ENCODE measurements at regions not wholly inside any gene's neighbourhood (a gene's known extent, or its start where the extent isn't known, plus 50 kb on each side); places are given as distances from the start of the nearest gene placed in this dataset.

GRCh38 chr13:67549331-67549730 is 319.2 kb upstream of the PCDH9 start:
- TF ChIP-seq TCF7L2 (IDR thresholded peaks at IDR 0.05; ENCODE audit: low read depth, low read length), result no peak
- TF ChIP-seq SIN3A (IDR thresholded peaks at IDR 0.05; ENCODE audit: borderline replicate concordance, insufficient read depth, low read depth, low read length), result no peak
- no peak for TF ChIP-seq CTCF (IDR thresholded peaks at IDR 0.05)
- no peak for TF ChIP-seq REST (IDR thresholded peaks at IDR 0.05; ENCODE audit: insufficient read depth in 1 of 2, low read depth in 2 of 2, low read length in 1 of 2)
- TF ChIP-seq POLR2AphosphoS5 (IDR thresholded peaks at IDR 0.05; ENCODE audit: low read depth, low read length), result no peak
- ChIA-PET CTCF (no interaction called here), POLR2A (no interaction called here)
- DNase-seq (ENCODE audit: low read depth, low spot score) (no peak), ATAC-seq (no peak)
- in situ Hi-C loops (cut with HindIII; ENCODE audit: low pct_unique_long_range_greater_than_20kb, low sequenced_read_pairs), result no loop called here
- Histone ChIP-seq H3K27me3 (ENCODE audit: control insufficient read depth, insufficient read depth, low read length) (no peaks in the 10 kb centered on the region), H3K4me1 (ENCODE audit: control insufficient read depth, insufficient read depth, low read length) (no peaks in the 10 kb centered on the region), H3K36me3 (ENCODE audit: control insufficient read depth, insufficient read depth, low read length) (no peaks in the 10 kb centered on the region), H3K4me3 (ENCODE audit: low read depth in 2 of 2, low read length in 2 of 2) (no peak overlapping the region), H3K9me3 (ENCODE audit: control insufficient read depth, insufficient read depth, low read depth, low read length) (no peaks in the 10 kb centered on the region; the same call in 1 of the 2 replicates), H3K27ac (ENCODE audit: low read length) (no peak overlapping the region)
- no TSS peak for BruUV-seq (replicated peaks)
- intact Hi-C loops (cut with micrococcal nuclease; ENCODE audit: unreplicated experiment), result no loop called here

GRCh38 chr13:67538906-67539305 is 308.8 kb upstream of the PCDH9 start:
- Histone ChIP-seq H3K9me3 (ENCODE audit: control insufficient read depth, insufficient read depth, low read depth, low read length) (no peaks in the 10 kb centered on the region), H3K36me3 (ENCODE audit: control insufficient read depth, insufficient read depth, low read length) (no peaks in the 10 kb centered on the region), H3K27ac (ENCODE audit: low read length) (no peak overlapping the region), H3K4me1 (ENCODE audit: control insufficient read depth, insufficient read depth, low read length) (no peaks in the 10 kb centered on the region), H3K4me3 (ENCODE audit: low read depth in 2 of 2, low read length in 2 of 2) (no peak overlapping the region), H3K27me3 (ENCODE audit: control insufficient read depth, insufficient read depth, low read length) (no peaks in the 10 kb centered on the region)
- intact Hi-C loops (cut with micrococcal nuclease; ENCODE audit: unreplicated experiment) (no loop called here), in situ Hi-C loops (cut with HindIII; ENCODE audit: low pct_unique_long_range_greater_than_20kb, low sequenced_read_pairs) (no loop called here)
- DNase-seq (ENCODE audit: low read depth, low spot score), result no peak
- CTCF ChIA-PET, result no interaction called here
- no TSS peak for BruUV-seq (replicated peaks)
- no peak for ATAC-seq
- POLR2A ChIA-PET, result no interaction called here
- no peak for TF ChIP-seq CTCF (IDR thresholded peaks at IDR 0.05)
- no peak for TF ChIP-seq TCF7L2 (IDR thresholded peaks at IDR 0.05; ENCODE audit: low read depth, low read length)
- no peak for TF ChIP-seq REST (IDR thresholded peaks at IDR 0.05; ENCODE audit: insufficient read depth in 1 of 2, low read depth in 2 of 2, low read length in 1 of 2)
